GM21529 (cell line): ENCODE measurements at regions not wholly inside any gene's neighbourhood (a gene's known extent, or its start where the extent isn't known, plus 50 kb on each side); places are given as distances from the start of the nearest gene placed in this dataset.

Experiments used
- ATAC-seq: cut with Tn5 transposase; IDR thresholded peaks from one replicate; pipeline ENCODE4 v1.9.1; 2021; ENCODE audit not compliant: unreplicated experiment

DNA sequence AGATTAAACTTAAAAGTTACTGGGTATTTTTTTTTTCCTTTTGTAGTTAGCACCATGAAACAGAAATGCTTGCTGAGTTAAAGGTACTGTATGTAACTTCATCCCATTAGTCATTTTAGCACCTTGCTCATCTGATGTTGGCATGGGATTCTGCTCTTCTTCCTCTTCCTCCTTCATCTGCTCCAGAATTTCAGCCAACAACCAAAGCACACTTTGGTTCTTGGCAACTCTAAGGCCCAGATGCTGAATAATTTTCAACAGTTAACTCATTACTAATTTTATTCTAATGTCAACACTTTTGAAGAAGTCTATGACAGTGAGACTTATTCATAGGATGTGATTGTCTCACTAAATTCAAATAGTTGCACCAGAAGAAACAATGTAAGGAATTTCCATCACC lies 359.2 kb downstream of the KCTD12 start:
- ATAC-seq: no peak

DNA sequence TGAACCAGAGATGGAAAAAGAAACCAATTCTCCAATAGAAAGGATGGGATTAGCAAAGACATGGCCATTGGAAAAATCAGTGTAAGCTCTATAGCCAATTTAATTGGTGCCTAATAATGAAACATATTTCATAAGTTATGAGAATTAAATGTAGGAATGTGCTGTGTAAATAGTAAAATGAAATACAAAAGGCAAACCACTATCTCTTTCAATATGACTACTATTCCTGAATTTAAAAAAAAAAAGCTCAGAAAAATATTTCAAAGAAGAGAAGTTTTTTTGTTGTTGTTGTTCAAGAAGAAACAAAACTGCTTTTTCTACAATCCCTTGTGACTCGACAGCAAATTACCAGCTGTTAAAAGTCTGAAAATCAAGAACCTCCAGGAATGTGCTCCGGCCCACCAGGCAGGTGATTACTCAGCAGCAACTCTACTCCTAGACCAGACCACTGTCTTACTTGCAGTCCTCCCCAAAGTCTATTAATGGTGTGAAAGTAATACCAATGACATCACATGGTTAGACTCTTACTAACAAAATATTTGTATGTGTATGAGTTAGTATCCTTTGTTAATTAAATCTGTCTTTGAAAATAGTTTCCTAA lies 362.4 kb downstream of the KCTD12 start:
- ATAC-seq: peak; percentile 91

DNA sequence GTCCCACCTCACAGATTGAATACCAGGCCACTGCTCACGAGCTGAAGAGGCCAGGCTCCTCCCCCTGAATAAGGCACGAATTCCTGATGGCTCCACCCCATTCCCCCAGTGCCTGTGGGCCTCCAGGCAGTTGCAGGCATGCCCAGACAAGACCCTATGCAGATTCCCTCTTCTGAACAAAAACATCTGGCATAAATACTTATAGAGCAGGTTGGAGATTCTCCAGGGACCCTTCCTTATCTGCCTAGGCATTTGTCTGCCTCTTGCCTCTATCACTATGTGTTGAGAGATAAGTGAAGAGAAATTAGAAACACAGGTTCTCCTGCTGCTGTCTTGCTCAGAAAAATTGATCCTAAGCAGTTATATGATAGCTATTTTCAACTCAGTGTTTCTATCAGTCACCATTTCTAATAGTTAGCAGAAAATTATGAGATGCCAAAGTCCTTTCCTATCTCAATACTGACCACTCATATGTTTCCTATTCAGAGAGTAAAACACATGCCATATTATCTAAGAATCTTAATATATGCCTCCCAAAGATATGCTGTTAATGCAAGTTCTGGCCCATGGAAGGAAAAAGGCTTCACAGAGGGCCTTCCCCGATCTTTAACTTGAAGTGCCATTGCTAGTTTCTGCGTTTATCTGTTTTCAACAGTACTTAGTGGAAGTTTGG lies 364.0 kb downstream of the KCTD12 start:
- ATAC-seq: no peak

DNA sequence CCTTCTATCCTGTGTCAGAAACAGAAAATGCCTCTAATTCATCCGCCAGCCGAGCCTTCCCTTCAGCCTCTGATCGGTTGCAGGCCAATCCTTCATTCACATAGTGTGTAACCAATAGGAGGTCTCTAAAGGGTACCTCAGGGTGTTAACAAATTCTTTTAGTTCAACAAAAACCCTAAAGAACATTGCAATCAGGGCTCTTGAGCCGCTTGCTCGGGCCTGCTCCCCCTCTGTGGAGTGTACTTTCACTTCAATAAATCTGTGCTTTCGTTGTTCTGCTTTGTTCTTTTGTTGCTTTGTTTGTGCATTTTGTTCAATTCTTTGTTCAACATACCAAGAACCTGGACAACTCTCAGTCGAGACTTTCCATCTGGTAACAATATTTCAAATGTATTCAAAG lies 366.5 kb downstream of the KCTD12 start:
- no peak for ATAC-seq

DNA sequence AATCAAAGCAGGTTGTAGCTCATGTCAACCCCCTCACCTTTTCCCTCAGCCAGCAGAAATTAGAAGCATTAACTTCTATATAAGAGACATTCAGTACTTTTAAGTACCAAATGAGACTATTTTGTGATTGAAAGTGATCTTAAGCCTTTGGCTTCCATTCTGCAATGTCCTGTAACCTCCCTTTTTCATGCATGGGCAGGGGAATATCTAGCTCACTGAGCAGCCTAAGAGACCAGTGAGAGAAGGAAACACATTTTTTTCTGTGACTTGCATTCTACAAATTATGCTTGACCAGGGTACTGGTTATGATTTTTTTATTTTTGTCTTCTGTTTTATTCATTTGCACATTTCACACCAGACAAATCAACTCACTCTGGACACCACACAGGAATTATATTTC lies 369.6 kb downstream of the KCTD12 start:
- ATAC-seq: no peak

DNA sequence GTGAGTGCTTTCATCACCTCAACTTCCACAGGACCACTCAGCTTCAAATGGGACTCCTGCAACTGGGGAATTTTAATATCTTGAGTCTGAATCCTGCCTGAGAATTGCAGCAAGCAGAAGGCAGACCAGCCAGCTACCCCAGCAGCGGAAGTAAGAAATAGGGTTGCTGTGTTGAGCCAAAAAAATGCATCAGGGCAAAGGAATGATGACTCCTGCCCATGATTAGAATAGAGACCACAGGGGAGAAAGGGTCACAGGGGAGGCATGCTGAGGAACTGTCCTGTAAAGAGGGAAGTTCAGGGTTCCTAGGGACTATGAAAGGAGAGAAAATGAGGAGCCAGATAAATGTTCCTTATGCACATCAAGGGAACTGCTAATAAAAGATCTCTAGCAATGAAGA lies 370.2 kb downstream of the KCTD12 start:
- no peak for ATAC-seq

DNA sequence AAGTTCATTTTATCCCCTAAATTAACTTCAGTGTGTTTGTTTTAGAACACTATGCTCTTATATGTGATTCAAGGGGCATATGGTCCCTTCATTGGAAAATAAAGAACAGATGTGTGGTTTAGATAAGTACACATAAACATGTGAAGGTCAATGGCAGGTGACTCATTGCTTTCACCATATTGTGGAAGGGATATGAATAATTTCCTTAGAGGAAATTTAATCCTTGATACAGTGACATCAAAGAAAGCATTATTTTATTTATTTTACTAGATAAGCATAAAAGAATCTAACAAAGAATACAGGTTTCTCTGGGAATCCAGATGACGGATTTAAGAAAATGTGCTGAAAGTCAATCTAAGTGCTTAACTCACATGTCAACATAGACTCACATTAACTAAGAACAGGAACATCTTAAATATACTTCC lies 373.5 kb downstream of the KCTD12 start:
- ATAC-seq: no peak

DNA sequence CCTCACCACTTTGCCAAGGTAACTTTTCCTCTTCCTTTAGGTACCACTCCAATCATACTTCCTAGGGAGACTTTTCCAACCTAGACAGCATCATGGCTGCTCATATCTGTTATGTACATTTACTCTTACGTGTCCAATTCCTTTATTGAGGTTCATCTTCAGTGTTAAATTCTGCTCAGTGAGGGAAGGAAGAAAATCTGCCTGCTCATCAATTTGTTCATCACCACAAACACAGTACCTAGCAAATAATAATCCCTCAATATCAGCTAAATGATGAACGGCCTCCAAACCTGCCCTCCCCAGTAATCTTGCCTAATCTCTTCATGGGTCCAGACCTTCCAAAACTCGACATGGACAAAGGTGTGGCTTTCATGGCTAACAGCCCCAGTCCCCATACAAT lies 380.8 kb downstream of the KCTD12 start:
- ATAC-seq: no peak

DNA sequence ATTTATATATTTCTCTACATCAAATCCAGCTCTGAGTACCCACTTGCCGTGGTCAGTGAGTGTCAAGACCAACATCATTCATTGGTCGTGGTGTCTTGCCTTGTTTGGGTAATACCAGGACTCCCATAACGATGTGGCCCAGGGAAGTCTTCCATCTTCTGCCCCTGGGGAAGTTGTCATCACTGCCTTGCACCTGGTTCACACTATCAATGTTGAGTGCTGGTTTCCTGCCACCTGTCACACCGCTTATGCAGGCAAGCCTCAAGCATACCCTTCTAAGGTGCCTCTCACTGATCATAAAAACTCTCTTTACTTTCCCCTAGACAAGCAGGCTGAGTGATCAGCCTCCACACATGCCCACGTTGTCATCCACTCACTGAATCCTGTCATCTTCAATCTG lies 382.4 kb downstream of the KCTD12 start:
- no peak for ATAC-seq

DNA sequence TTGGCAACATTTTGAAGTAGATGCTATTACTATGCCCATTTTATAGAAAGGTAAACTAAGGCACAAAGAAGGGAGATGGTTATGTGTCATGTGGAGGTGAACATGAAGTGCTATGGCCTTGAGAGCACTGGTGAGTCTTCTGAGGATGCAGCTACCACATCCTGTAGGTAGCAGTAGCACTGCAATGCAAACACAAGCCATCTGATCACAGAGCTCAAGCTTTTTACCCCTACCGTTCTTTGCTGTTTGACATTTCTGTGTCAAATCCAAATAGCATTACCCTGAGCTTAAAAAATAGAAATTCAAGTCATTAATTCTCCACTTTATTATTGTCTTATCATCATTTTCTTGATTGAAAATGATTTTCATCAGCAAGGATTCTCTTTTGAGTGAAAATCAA lies 382.9 kb downstream of the KCTD12 start:
- ATAC-seq: no peak

DNA sequence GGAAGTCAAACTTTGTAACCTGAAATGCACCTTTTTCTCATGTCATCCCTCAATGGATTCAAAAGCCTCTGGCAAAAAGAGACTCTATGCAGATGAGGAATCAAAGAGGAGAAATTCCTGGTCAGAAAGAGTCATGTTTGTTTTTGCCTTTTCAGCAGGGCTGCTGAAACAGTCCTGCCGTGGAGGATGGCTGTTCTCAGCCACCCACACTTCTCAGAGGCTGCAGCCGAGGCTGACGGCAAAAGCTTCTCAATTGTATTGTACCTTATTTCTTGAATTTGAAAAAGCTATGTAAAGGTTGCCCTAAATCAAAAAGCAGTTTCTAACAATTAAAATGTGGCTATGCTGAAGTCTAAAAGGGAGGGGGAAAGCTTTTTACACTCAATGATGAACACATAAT lies 385.3 kb downstream of the KCTD12 start:
- no peak for ATAC-seq

DNA sequence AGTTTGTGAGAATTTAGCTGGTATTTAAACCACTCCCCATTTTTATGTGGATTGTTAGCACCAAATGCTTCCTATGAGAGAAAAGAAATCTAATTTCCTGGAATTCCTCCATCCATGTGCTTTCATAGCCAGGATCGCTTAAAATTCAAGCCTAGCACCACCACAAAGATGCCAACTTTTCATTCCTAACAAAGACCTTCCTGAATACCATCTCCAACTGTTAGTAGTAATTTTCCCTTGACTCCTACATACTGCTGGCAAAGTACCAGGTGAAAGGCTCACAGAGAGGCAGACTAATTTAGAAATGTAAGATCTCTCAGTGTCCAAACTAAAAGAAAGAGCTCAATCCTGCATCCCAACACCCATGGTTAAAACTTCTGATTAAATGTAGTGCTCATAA lies 386.3 kb downstream of the KCTD12 start:
- no peak for ATAC-seq

DNA sequence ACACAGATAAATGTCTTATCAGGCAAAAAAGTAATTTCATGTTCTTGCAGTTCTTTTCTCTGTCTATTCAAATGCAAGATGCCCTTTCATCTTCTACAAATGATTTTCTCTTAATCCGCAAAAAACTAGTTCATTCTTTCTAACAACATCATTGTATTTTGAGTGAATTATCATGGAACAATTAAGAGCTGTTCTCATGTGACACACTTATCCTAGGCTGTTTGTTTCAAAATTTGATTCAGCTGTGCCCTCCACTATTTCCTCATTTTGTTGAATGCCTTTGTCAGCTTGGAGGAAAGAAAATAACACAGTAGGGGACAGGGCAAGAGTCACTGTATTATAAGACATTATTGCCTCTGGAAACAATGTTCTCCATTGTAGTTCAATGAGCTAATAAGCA lies 396.9 kb downstream of the KCTD12 start:
- ATAC-seq: no peak

DNA sequence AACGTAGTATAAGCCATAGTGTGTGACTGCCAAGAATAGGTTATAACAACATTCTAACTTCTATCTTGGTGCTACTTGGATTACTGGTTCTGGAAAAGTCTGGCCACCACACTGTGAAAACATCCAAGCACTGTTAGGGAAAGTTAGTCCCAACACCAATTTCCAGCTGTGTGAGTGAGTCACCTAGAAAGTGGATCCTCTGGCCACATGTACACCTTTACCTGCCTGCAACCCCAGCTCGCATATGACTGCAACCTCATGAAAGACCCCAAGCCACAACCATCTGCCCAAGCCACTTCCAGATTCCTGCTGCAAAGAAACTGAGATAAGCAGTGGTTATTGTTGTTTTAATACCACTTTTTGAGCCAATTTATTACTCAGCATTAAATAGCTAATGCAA lies 404.5 kb downstream of the KCTD12 start:
- no peak for ATAC-seq

DNA sequence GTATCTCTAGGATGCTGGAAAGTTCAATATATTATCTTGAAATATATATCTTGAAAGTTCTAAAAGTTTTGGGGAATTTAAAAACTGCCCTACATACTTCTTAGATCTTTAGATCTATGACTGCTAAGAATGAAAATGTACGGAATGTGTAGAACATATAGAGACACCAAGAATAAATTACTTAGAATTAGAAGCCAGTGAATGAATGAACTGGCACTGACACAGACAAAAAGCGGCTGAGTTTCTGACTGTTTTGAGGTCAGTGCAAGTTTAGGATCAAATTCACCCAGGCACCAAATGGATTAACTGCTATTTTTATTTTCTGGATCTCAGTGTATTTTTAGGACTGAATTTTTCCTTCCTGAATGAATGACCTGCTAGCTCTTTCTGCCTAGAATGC lies 411.2 kb downstream of the KCTD12 start:
- ATAC-seq: no peak

DNA sequence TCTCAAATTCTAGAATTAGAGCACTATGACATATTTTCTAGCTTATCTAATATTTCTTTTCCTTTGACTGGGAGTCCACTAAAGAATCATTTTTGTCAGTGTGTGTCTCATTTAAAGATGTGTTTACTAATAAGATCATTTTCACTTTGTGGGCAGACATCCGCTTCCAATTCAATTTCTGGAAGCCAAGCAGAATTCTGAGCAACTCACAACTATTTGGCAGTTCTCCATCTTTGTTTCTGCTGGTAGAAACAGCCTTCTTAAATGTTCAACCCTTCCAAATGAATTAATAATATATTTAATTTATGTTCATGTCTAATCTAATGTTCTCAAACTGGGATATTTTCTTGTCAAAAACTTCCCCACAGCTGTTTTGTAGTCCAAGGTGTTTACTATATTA lies 411.8 kb downstream of the KCTD12 start:
- no peak for ATAC-seq

DNA sequence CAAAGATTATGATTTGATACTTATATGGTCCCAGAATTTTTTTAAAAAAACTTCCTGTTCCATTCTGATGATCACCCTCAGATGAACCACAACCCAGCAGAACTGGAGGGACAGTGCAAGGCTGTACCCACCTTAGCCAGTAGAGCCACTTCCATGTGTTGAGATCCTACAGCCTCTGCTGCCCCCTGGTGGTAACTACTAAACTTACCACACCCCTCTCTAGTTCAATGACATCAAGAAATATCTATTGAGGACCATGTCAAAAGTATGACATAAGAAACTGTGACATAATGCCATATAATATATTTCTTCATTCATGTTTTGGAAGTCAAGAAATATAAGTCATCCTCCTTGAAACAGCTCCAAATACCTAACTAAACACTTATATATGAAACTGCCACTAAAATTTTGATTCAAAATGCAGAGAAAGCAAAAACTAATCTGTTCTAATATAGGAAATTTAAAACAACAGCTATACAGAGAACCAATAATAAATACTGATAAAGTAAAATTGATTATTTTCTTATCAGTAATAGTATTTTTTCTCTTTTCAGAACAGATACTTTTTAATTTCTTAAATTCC lies 412.6 kb downstream of the KCTD12 start:
- peak; percentile 100 for ATAC-seq

DNA sequence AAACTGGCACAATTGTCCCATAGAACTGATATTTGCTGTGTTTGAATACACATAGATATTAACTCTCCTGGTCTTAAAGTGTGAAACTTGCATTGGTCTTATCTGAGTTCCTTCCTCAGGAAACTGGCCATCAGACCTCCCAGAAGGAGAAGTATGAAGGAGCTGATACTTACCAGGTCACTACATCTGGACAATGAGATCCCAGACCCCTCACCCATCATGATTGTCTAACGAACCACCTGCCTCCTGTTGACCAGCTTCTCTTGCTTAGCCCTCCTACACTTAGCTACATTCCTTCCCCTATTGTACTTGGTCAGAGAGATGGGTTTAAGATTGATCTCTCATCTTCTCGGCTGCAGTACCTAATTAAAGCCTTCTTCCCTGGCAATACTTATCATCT lies 413.3 kb downstream of the KCTD12 start:
- no peak for ATAC-seq

DNA sequence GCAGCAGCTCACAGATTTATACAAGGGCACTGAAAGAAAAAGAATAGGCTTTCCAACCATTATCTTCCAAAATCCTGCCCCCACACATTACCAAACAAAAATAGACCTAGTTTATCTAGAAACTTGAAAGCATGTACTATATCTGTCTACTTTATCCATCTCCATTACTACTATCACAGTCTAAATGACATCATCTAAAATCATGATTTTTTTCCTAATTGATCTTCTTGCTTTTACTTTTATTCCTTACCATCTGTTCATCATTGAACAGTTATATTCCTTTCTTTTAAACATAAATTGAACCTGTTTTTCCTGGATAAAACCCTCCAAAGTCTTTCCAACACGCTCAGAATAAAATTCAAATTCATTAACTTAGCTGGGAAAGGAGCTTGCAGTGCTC lies 414.7 kb downstream of the KCTD12 start:
- ATAC-seq: no peak

DNA sequence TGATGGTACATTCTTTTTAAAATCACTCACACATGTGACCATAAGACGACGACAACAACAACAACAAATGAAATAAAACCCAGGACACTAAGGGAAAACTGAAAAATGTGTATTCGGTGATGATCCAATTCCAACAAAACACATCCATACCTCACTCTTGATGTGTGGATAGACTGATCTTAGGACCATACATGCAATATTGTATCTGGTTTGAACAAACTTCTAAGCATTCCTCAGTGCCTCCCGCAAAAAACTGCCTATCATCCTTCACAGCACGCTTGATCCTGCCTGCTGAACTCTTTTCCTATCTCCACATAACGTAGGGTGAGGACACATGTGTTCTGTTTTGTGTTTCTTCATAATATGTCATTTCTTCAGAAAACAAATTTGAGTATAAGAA lies 415.2 kb downstream of the KCTD12 start:
- no peak for ATAC-seq

DNA sequence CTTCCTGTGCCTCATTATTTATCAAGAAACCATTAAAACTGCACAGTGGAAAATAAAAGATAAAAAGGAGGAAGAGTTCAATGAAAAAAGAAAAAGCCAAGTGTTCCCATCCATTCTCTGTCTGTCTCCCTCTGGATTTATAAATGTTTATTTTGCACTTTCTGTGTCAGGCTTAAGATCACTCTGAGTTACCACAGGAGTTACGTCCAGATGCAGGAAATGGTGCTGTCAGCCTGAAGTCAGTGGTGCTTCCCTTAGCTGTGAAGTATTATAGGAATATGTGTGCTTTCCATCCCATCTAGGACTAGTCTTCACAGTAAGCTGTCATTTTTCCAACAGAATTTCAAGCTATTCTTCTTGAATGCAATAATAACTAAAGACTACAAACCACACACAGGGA lies 420.2 kb downstream of the KCTD12 start:
- no peak for ATAC-seq

DNA sequence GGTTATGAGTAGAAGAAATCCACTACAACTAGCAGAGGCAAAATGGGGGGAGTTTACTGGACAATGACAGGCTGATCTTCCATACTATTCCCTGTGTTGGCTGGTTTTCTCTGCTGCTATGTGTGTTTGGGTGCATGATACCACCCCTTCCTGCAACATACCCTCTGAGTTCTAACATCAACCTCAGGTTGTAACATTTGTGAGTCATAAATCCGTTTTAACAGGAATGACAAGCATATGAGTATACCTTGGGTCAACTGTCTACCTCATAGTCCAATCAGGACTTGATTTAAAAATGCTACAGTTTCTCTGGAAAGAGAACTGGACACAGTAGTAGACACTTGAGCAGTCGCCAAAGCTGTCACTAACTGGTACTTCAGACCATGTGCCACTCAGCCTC lies 422.9 kb downstream of the KCTD12 start:
- no peak for ATAC-seq

DNA sequence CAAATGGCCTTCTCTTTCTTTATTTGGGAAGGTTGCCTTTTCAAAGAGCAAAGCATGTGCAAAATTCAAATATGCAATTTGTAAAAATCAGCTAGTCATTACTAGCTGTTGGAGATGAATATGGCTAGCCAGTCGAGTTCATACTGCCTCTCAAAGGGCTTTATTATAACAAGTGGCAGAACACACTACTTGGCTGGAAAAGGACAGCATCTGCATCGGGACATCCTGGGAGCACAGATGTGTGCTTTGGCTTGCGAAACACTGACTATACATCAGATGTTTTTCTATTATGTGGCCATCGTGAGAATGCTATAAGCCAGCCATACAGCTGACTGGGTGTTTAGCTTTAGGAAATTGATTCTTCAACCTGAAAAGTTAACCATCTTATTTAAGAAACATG lies 424.2 kb downstream of the KCTD12 start:
- no peak for ATAC-seq
